ENCODE measurements at regions not wholly inside any gene's neighbourhood (a gene's known extent, or its start where the extent isn't known, plus 50 kb on each side); places are given as distances from the start of the nearest gene placed in this dataset.

- TF ChIP-seq CTCF (IDR thresholded peaks at IDR 0.05; ENCODE audit: insufficient read depth, low read depth, low read length, missing control alignments): no peak
- no peak overlapping the region for H3K4me3 ChIP-seq (ENCODE audit: low read length)
- DNase-seq (ENCODE audit: low read depth): no peak
These were observed 356.4 kb upstream of the TSHZ3 start for GRCh38 chr19:31705656-31706055.

GRCh38 chr19:31706131-31706530, 356.9 kb upstream of the TSHZ3 start:
- no peak for DNase-seq (ENCODE audit: low read depth)
- H3K4me3 ChIP-seq (ENCODE audit: low read length): no peak overlapping the region
- no peak for TF ChIP-seq CTCF (IDR thresholded peaks at IDR 0.05; ENCODE audit: insufficient read depth, low read depth, low read length, missing control alignments)

GRCh38 chr19:31706691-31707620, 357.7 kb upstream of the TSHZ3 start:
- H3K4me3 ChIP-seq (ENCODE audit: low read length): no peak overlapping the region
- no peak for DNase-seq (ENCODE audit: low read depth)
- no peak for TF ChIP-seq CTCF (IDR thresholded peaks at IDR 0.05; ENCODE audit: insufficient read depth, low read depth, low read length, missing control alignments)

GRCh38 chr19:31708520-31708919, 359.3 kb upstream of the TSHZ3 start:
- H3K4me3 ChIP-seq (ENCODE audit: low read length): no peak overlapping the region
- TF ChIP-seq CTCF (IDR thresholded peaks at IDR 0.05; ENCODE audit: insufficient read depth, low read depth, low read length, missing control alignments): no peak
- DNase-seq (ENCODE audit: low read depth): no peak

GRCh38 chr19:31709476-31709875, 360.2 kb upstream of the TSHZ3 start:
- no peak for DNase-seq (ENCODE audit: low read depth)
- H3K4me3 ChIP-seq (ENCODE audit: low read length): no peak overlapping the region
- no peak for TF ChIP-seq CTCF (IDR thresholded peaks at IDR 0.05; ENCODE audit: insufficient read depth, low read depth, low read length, missing control alignments)

- no peak overlapping the region for H3K4me3 ChIP-seq (ENCODE audit: low read length)
- DNase-seq (ENCODE audit: low read depth): no peak
- no peak for TF ChIP-seq CTCF (IDR thresholded peaks at IDR 0.05; ENCODE audit: insufficient read depth, low read depth, low read length, missing control alignments)
These were observed 366.2 kb upstream of the TSHZ3 start for GRCh38 chr19:31715249-31715945.

Measured in epithelial cell of esophagus (primary cell).